Endothelial cell of umbilical vein (primary cell): ENCODE measurements at regions not wholly inside any gene's neighbourhood (a gene's known extent, or its start where the extent isn't known, plus 50 kb on each side); places are given as distances from the start of the nearest gene placed in this dataset.

Experiments
- BruUV-seq: library from RNA; stranded (reverse); fragments of 400-500 nt; replicated peaks from 2 replicates; lab custom pipeline; 2021; lab: Mats Ljungman, UMichigan
- CTCF ChIA-PET: fragments of 300-600, 350-600 bp; sonication (Branson Sonifier 250); formaldehyde crosslinking; loops from one replicate; lab custom pipeline; 2021; ENCODE audit warnings: antibody characterized with exemption, inconsistent platforms; lab: Charles Lee
- POLR2A ChIA-PET: fragments of 300-600, 350-600 bp; sonication (Branson Sonifier 250); formaldehyde crosslinking; loops from one replicate; lab custom pipeline; 2021; ENCODE audit warnings: antibody characterized with exemption, inconsistent platforms; lab: Charles Lee
- DNase-seq: peaks from one replicate; pipeline ENCODE4 v3.0.0-alpha.2; 2011; ENCODE audit warnings: low read depth, low spot score
- FAIRE-seq: peaks from 2 replicates; lab custom pipeline; 2011; peaks lifted over from hg19 to GRCh38; lab: Jason Lieb, UNC
- H2AFZ ChIP-seq: 2 replicates; pipeline ENCODE4 v1.6.0; 2012; ENCODE audit warnings: low read depth, low read length, control low read depth, inconsistent platforms
- H3K27ac ChIP-seq: 2 replicates; pipeline ENCODE4 v1.5.1; 2011; ENCODE audit warnings: low read depth, mild to moderate bottlenecking, control low read depth, low read length, moderate library complexity; ENCODE audit not compliant: insufficient read depth
- H3K27me3 ChIP-seq, 2 experiments: 2 replicates each; pipeline versions ENCODE4 v1.6.0 to v1.6.1; 2011; ENCODE audit warnings: low read length in 2 of 2, mixed read lengths in 1 of 2; ENCODE audit not compliant: control insufficient read depth in 2 of 2, insufficient read depth in 2 of 2
- H3K36me3 ChIP-seq, 2 experiments: 2 replicates in 1 of 2; 3 replicates in 1 of 2; pipeline ENCODE4 v1.5.1; 2011; ENCODE audit warnings: low read length in 2 of 2, mild to moderate bottlenecking in 1 of 2, moderate library complexity in 1 of 2; ENCODE audit not compliant: control insufficient read depth in 2 of 2, insufficient read depth in 2 of 2; ENCODE audit errors: extremely low read depth in 1 of 2
- H3K4me1 ChIP-seq: 3 replicates; pipeline ENCODE4 v1.5.1; 2011; ENCODE audit warnings: mild to moderate bottlenecking, low read length; ENCODE audit not compliant: control insufficient read depth, insufficient read depth; ENCODE audit errors: extremely low read depth
- H3K4me2 ChIP-seq: 2 replicates; pipeline ENCODE4 v1.6.1; 2011; ENCODE audit warnings: low read length, control low read depth, mixed read lengths; ENCODE audit not compliant: insufficient read depth
- H3K4me3 ChIP-seq, 3 experiments: fragments of 200-600 bp in 1 of 3; sonication (generic), shearing (Covaris generic) in 1 of 3; replicated peaks in 1 of 3; 2 replicates each; pipeline ENCODE4 v1.5.1; 2011 to 2016; ENCODE audit warnings: control low read depth in 3 of 3, low read length in 3 of 3, mild to moderate bottlenecking in 2 of 3, inconsistent platforms in 1 of 3, low read depth in 1 of 3, moderate library complexity in 1 of 3; ENCODE audit not compliant: insufficient read depth in 1 of 3
- H3K79me2 ChIP-seq: 2 replicates; pipeline ENCODE4 v1.6.0; 2012; ENCODE audit warnings: low read length, inconsistent platforms; ENCODE audit not compliant: control insufficient read depth, insufficient read depth
- H3K9ac ChIP-seq: replicated peaks from 2 replicates; pipeline ENCODE3; 2011; ENCODE audit warnings: low read length, control low read depth; ENCODE audit not compliant: insufficient read depth; ENCODE audit errors: extremely low read depth
- H3K9me1 ChIP-seq: replicated peaks from 3 replicates; pipeline ENCODE4 v1.6.0; 2011; ENCODE audit warnings: mild to moderate bottlenecking, low read length; ENCODE audit not compliant: control insufficient read depth, insufficient read depth; ENCODE audit errors: extremely low read depth
- H3K9me3 ChIP-seq: replicated peaks from 2 replicates; pipeline ENCODE4 v1.5.1; 2012; ENCODE audit warnings: low read length, inconsistent platforms; ENCODE audit not compliant: control insufficient read depth, insufficient read depth
- H4K20me1 ChIP-seq: replicated peaks from 2 replicates; pipeline ENCODE3; 2011; ENCODE audit warnings: mild to moderate bottlenecking, low read length; ENCODE audit not compliant: control insufficient read depth, insufficient read depth; ENCODE audit errors: extremely low read depth
- CTCF ChIP-seq, 2 donors: IDR thresholded peaks; 1 replicate in 1 of 2; 2 replicates in 1 of 2; pipeline ENCODE4 v1.5.1; 2011; ENCODE audit warnings: low read length in 2 of 2, mild to moderate bottlenecking in 2 of 2, moderate library complexity in 2 of 2, control low read depth in 1 of 2, inconsistent platforms in 1 of 2, low read depth in 1 of 2; ENCODE audit not compliant: insufficient read depth in 1 of 2; ENCODE audit errors: extremely low read depth in 1 of 2
- EZH2 ChIP-seq: IDR thresholded peaks from 2 replicates; pipeline ENCODE4 v1.6.1; 2012; ENCODE audit warnings: borderline replicate concordance, low read depth, mild to moderate bottlenecking, moderate library complexity, low read length, inconsistent platforms; ENCODE audit not compliant: severe bottlenecking
- GATA2 ChIP-seq: IDR thresholded peaks from 2 replicates; pipeline ENCODE4 v1.7.0; 2011; ENCODE audit warnings: low read depth, mild to moderate bottlenecking, moderate library complexity, mixed read lengths, low read length; ENCODE audit not compliant: insufficient read length, insufficient read depth
- JUN ChIP-seq: IDR thresholded peaks from 2 replicates; pipeline ENCODE4 v1.6.1; 2011; ENCODE audit warnings: borderline replicate concordance, low read depth; ENCODE audit not compliant: insufficient read length, insufficient read depth
- MYC ChIP-seq: IDR thresholded peaks from one replicate; pipeline ENCODE4 v1.6.1; 2011; ENCODE audit warnings: mild to moderate bottlenecking, low read depth, low read length
- POLR2A ChIP-seq: IDR thresholded peaks from 2 replicates; pipeline ENCODE4 v1.6.1; 2012; ENCODE audit warnings: low read depth, mild to moderate bottlenecking, control low read depth, low read length
- POLR2AphosphoS5 ChIP-seq: IDR thresholded peaks from 2 replicates; pipeline ENCODE4 v1.6.1; 2012; ENCODE audit warnings: low read depth, mild to moderate bottlenecking, control low read depth, low read length, moderate library complexity; ENCODE audit not compliant: insufficient read depth
- dilution Hi-C: fragments of 300-500 bp; cut with MboI; formaldehyde crosslinking; loops from one replicate; pipeline ENCODE4 v1.15.0; 2019; ENCODE audit warnings: low sequenced_read_pairs; ENCODE audit not compliant: extremely low pct_ligation_motif_present
- intact Hi-C: fragments of 100-400 bp; cut with micrococcal nuclease; formaldehyde crosslinking; loops from one replicate; pipeline ENCODE4 v1.10.0; 2022
- TF ChIP-seq, protein P1 (sequence below): IDR thresholded peaks from 2 replicates; pipeline ENCODE4 v1.6.1; 2011; ENCODE audit not compliant: insufficient read depth, insufficient read length

- POLR2A ChIA-PET = no interaction called here
- no peak overlapping the region for H3K9ac ChIP-seq
- H3K27ac ChIP-seq = no peak overlapping the region
- no peaks in the 10 kb centered on the region for H3K9me3 ChIP-seq
- H3K4me1 ChIP-seq = no peaks in the 10 kb centered on the region
- no peaks in the 10 kb centered on the region for H4K20me1 ChIP-seq
- no peaks in the 10 kb centered on the region for H3K27me3 ChIP-seq
- H3K9me1 ChIP-seq = no peaks in the 10 kb centered on the region
- no peak overlapping the region for H2AFZ ChIP-seq
- DNase-seq (no peak), FAIRE-seq (no peak)
- CTCF ChIA-PET = no interaction called here
- intact Hi-C loops = no loop called here
- no peak overlapping the region for H3K4me3 ChIP-seq
- no TSS peak for BruUV-seq
- no peaks in the 10 kb centered on the region for H3K36me3 ChIP-seq
- TF ChIP-seq POLR2AphosphoS5 (no peak), POLR2A (no peak), GATA2 (no peak), JUN (no peak), CTCF (IDR thresholded peaks at IDR 0.05; ENCODE audit: extremely low read depth in 1 of 2, insufficient read depth in 1 of 2, low read depth in 1 of 2, low read length in 2 of 2) (no peak), MYC (no peak), EZH2 (no peak)
- TF ChIP-seq, protein P1, sequence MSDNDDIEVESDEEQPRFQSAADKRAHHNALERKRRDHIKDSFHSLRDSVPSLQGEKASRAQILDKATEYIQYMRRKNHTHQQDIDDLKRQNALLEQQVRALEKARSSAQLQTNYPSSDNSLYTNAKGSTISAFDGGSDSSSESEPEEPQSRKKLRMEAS = no peak
- no peak overlapping the region for H3K4me2 ChIP-seq
- dilution Hi-C loops = no loop called here
- no peaks in the 10 kb centered on the region for H3K79me2 ChIP-seq
Measured at GRCh38 chr19:5211217-5211822, 129.3 kb downstream of the PTPRS start.
